ENCODE measurements at regions not wholly inside any gene's neighbourhood (a gene's known extent, or its start where the extent isn't known, plus 50 kb on each side); places are given as distances from the start of the nearest gene placed in this dataset.
"Not testable (repeated sequence)": the region's sequence is repeated elsewhere in the genome, so short reads cannot be mapped to it uniquely, and the experiment has no call there.

DNA sequence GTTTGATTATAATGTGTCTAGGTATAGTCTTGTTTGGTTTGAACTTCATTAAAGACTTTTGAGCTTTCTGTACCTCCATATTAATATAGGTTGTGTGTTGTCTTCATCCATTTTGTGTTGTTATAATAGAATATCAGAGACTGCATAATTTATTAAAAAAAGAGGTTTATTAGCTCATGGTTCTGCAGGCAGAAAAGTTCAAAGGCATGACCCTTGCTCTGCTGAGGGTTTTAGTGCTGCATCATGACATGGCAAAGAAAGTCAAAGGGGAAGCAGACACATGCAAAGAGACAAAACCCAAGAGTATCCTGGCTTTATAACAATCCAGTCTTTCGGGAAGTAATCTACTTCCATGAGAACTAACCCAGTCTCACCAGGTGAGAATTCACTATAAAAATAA is 358.2 kb downstream of the EDEM1 start:
- DNase-seq (ENCODE audit: low read depth) = no peak

DNA sequence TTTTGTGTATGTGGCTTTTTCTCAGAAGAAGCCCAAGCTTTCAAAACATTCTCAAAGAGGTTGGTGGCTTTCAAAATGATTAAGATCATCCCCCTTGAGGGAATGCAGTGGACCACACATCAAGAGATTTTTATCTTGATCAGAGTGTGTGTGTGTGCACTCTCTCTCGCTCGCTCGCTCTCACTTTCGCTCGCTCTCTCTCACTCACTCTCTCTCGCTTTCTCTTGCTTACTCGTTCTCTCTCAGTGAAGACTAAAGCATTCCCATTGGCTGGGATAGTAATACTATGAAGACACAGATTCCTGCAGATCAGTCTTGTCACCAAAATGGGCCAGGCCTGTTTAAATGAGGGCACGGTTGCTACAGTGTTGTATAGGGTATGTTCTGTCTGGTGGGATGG is 365.7 kb downstream of the EDEM1 start:
- DNase-seq (ENCODE audit: low read depth) = no peak

DNA sequence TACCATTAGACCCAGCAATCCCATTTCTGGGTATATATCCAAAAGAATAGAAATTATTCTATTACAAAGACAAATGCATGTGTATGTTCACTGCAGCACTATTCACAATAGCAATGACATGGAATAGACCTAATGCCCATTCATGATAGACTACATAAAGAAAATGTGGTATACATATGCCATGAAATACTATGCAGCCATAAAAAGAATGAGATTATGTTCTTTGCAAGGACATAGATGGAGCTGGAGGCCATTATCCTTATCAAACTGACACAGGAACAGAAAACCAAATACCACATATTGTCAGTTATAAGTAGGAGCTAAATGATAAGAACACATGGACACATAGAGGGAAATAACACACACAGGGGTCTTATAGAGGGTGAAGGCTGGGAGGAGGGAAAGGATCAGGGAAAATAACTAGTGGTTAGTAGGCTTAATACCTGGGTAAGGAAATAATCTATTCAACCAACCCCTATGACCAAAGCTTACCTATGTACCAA is 366.8 kb downstream of the EDEM1 start:
- DNase-seq (ENCODE audit: low read depth) = no peak

DNA sequence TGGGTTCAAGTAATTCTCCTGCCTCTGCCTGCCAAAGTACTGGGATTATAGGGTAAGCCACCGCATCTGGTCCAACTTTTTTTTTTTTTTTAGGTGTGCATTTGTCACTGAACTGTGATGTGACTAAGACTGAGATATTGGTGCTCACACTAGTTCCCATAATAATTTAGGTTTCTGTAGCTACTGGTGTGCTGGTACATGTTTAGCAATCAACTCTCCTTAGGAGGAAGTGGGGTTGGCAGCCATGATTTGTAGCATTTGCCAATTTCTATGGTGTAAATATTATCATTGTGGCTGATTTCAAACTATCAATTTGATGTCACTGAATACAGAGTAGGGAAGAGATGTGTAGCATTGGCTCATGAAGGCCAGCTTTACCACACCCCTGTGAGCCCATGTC is 372.7 kb downstream of the EDEM1 start:
- DNase-seq (ENCODE audit: low read depth) = no peak

DNA sequence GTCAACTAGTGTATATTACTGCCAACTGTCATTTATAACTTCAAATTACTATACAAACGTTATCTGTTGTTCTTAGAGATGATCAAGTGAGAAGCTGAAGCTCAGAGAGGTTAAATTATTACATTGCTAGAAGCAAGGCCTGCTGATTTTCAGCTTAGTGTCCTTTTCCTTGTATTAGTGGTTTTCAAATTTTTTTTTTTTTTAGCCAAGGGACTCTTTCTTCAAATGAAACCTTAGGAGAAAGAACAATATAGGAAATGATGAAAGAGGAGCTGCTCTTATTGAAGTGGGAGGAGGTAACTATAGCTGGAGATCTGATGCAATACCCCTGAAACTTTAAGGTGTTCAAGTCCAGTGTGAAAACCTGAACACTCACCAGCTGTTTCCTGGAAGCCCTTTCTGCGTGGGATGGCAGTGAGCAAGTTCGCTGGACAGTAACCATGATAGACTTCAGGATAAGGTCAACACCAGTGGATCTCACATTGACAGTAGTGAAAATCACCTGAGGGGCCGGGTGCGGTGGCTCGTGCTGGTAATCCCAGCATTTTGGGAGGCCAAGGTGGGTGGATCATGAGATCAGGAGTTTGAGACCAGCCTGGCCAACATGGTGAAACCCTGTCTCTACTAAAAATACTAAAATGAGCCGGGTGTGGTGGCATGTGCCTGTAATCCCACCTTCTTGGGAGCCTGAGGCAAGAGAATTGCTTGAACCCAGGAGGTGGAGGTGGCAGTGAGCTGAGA is 376.2 kb downstream of the EDEM1 start:
- DNase-seq (ENCODE audit: low read depth) = no peak

DNA sequence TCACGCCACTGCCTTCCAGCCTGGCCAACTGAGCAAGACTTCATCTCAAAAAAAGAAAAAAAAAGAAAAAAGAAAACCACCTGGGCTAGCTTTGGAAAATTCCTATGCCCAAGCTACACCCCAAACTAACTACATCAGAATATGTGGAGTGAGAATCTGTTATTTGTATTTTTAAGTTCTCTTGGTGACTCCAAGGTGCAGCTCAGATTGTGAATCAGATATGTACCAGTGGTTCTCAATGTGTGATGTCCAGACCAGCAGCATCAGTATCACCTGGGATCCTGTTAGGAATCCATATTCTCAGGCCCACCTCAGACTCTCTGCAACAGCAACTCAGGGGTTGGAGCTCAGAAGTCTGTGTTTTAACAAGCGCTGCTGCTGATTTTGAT is 376.8 kb downstream of the EDEM1 start:
- DNase-seq (ENCODE audit: low read depth) = no peak

DNA sequence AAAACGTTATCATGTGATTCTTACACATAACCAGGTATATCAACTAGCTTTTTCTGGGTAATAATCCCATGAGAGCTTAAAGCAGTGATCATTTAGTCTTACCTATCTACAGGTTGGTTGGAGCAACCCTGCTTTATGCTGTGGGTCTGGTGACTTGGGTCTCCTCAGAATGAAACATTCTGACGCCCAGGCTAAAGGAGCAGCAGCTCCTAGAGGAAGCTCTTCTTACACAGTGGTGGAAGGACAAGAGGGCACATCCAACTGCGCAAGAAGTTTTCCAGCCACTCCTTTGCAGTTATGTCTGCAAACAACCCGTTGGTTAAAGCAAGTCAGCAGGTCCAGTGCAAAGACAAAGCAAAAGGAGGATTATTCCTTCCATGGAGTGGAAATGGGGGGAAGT is 377.5 kb downstream of the EDEM1 start:
- DNase-seq (ENCODE audit: low read depth) = no peak

DNA sequence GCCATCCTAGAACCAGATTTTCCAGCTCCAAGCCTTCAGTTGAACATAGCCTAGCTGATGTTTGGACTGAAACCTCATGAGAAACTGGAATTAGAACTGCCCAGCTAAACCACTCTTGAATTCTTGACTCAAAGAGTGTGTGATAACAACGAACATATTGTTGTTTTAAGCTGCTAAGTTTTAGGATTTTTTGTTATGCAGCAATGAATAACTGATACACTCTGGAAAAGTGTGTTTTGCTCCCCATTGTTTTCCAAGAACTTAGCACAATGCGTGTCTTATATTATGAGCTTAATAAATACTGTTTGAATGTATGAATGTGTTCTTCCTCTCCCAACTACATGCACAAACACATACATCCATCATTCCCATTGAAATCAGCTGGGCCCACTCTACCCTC is 379.6 kb downstream of the EDEM1 start:
- no peak for DNase-seq (ENCODE audit: low read depth)

DNA sequence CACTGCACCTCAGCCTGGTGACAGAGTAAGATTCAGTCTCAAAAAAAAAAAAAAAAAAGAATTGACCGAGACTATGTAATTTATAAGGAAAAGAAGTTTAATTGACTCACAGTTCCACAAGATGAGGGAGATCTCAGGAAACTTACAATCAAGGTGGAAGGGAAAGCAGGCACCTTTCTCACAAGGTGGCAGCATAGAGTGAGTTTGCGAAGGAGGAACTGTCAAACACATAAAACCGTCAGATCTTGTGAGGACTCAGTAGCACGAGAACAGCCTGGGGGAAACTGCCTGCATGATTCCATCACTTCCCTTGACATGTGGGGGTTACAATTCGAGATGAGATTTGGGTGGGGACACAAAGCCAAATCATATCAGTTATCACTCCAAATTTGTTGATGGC is 380.9 kb downstream of the EDEM1 start:
- no peak for DNase-seq (ENCODE audit: low read depth)

DNA sequence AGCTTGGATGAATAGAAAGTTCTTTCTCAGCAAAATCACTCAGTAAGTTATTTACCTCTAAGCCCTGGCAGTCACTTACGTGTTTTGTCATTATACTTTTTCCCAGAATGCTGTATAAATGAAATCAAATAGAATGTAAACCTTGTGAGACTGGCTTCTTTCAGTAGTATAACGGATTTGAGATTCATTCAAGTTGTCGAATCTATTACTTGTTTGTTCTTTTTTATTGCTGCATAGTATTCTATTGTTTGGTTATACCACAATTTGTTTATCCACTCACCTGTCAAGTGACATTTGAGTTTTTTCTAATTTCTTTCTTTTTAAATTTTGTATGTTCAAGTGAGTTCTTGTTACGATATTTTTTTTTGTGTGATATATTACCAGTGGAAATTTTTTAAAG is 381.6 kb downstream of the EDEM1 start:
- no peak for DNase-seq (ENCODE audit: low read depth)

DNA sequence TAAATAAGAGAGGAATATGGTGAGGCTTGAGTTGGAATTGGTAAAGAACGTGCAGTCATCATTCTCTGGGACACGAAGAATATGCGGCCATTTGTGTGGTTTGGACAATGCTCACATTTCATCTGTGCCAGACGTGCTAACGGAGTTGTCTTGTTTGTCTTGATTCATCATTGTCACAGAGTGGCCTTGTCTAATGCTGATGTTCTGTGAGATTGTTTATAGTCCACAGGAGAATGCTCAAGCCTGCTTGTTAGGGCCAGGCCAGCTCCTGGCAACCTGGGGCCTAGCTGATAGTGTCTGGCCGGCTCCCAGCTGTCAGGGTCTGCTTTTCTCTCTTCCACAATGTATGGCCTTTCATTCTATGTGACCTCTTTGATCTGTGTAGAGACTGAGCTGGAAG is 384.7 kb downstream of the EDEM1 start:
- DNase-seq (ENCODE audit: low read depth) = no peak

DNA sequence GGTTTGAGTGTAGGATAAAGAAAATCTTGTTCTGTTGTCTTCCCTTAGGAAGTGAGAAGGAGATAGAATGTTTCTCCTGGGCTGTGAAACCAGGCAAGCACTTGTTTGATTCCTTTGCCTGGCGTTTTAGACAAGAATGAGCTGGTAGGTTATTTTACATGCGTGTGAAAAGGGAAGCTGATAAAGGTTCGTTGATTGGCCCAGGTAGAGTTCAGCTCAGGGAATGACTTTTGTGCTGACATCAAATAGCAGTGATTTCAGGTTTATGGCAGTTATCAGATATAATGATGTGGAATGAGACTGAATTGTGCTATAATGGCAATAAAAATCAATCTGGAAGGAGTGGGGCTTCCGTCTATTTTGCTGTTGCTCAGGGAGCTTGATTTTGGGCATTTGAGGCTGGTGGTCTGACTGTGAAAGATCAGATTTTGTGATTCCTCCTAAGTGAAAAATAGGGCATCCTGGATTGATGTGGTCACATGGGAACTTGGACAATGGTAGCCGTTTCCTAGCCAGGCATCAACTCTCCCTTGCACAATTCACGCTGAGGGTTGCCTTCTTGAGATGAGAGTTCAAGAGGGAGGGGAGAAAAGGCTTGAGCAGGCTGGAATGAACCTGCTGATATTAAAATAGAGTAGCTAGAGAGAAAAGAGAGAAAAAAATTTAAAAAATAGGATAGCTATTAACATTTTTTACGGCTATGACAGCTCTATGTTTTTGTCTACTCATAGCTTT is 388.9 kb downstream of the EDEM1 start:
- no peak for DNase-seq (ENCODE audit: low read depth)

DNA sequence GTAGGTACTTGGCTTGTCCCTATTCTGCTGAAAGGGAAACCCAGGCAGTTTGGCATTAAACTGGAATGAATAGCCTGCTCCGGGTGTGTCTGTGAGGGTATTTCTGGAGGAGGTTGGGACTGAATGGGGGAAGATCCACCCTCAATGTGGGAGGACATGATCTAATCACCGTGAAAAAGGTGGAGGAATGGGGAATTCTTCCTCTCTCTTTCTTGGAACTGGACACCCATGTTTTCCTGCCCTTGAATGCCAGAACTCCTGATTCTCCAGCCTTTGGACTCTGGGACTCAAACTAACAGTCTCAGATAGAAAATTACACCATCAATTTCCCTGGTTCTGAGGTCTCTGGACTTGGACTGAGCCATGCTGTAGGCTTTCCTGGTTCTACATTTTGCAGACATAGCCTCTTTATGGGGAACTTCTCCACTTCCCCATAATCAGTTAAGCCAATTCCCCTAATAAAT is 391.7 kb downstream of the EDEM1 start:
- DNase-seq (ENCODE audit: low read depth) = no peak

DNA sequence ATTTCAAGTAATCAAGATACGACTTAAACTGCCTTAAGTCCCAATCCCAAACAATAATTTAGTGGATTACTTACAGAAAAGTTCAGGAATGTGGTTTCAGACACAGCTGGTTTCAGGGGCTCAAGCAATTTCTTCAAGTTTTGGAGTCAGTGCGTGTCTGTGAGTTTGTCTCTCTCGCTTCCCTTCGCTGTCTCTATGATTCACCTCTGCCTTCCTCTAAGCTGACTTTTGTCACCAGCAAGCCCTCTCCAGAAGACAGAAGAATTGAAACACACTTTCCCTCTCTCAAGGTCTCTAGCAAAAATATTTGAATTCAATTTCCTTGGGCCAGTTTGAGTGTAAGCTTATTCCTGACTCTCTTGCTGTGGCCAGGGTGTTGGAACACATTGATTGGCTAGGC is 392.4 kb downstream of the EDEM1 start:
- no peak for DNase-seq (ENCODE audit: low read depth)

DNA sequence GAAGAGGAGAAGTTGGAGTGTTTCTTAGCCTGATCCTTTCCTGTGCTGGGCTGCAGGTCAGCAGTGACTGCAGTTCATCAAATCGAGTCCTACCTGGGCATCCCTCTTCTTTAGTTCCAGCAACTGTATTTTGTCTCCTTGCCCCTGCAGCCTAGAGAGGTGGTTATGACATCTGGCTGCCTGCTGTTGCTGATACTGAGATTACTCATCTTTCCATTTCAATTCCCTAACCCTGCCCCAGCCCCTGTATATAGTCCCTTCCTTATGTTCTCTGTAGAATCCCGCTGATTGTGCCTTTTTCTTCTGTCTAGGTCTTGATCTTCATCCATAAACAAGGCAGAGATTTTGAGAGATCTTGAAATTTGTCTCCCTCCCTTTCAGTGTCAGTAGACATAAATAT is 393.3 kb downstream of the EDEM1 start:
- no peak for DNase-seq (ENCODE audit: low read depth)

DNA sequence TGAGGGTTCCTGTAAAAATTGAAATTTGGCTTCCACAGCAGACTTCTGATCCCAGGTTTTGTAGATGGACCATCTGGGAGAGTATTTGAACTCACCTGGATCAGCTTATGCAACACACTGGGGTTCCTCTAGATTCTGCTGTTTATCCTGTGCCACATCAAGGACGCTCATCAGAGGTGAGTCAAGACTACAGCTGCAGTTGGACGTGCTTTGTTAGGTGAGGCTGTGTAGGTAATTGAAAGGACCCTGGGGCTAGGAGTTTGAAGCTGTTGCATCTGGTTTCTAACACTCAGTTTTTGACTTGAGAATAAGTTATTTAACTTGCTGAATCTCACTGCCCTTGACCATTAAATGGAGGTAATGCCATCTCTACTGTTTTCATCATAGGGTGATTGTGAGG is 394.2 kb downstream of the EDEM1 start:
- no peak for DNase-seq (ENCODE audit: low read depth)

DNA sequence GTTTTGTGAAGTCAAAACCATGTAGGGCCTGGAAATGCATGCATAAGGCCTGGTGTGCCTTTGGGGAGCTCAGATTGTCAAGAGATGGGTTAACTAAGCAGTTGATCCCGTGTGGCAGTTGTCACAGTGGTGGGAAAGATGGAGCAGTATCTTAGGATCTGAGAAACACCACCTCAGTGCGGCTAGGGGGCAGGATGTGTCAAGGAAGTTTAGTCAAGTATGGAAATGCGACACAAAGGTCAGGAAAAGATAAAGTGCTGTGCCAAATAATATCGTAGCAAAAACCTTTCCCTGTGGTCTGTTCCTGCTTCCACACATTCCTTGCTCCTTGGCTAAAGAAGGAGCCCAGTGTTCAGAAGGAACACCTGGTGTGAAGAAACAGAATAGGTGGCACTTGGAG is 396.4 kb downstream of the EDEM1 start:
- no peak for DNase-seq (ENCODE audit: low read depth)

DNA sequence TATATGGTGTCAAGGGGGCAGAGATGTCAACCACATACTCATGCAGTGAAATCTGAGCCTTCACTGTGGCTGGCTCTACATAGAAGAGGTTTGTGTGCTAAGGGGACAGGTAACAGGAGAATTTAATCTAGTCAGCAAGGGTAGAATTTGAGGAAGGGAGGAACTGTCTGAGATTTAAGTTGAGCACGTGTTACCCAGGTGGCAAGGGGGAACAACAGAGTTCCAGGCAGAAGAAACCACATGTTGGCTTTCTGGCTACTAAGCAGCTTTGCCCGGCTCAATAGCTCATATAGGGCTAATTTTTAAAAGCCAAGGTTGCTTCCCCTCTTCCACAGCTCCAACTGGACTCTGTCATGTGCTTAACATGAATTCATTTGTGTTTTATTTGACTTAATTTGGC is 397.6 kb downstream of the EDEM1 start:
- no peak for DNase-seq (ENCODE audit: low read depth)

DNA sequence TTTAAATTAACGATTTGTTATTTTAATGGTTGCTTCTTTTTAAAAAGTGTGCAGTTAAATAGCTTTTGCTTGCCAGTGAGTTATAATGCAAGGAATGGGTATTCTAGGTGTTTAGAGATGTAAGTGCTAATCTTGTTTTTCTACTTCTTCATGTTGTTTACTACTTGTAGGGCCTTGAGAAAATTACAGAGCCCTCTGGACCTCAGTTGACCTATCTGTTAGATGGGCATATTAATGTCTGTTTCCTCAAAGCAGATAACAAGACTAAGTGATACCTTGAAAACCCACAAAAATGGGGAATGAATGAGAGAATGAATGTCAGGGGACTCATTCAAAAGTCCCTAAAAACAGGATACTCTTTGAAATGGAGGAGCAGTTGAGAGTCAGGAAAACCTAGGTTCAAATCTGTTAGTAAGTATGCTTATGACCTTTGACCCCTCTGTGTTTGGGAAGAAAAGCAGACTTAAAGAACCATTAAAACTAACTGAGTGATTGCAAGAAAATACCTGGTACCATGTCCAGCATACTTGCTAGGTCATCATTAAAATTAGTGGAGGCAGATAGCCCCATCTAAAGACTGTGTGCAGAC is 419.5 kb downstream of the EDEM1 start:
- no peak for DNase-seq (ENCODE audit: low read depth)

DNA sequence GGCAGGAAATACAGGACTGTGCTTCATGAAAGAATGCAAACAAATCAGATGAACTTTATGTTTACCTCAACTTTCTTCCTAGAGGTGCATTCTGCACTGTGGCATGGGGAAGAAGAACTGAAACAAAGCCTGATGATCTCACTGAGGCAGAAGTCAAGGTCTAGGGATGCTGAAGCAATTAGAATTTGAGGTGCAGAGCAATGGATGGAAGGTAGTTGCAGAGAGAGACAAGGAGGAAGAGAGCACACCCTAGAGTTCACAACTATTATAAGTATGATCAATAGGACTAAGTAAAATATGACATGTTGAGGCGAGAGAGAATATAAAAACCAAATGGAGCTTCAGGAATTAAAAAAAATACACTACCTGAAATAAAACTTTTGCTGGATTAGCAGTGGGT is 420.1 kb downstream of the EDEM1 start:
- DNase-seq (ENCODE audit: low read depth) = no peak

DNA sequence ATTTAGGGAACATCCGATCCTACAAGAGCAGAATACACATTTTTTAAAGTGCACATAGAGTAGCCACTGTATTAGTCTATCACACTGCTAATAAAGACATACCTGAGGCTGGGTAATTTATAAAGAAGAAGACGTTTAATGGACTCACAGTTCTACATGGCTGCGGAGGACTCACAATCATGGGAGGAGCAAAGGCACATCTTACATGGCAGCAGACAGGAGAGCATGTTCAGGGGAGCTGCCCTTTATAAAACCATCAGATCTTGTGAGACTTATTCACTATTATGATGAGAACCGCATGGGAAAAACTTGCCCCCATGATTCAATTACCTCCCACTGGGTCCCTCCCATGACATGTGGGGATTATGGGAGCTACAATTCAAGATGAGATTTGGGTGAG is 421.5 kb downstream of the EDEM1 start:
- DNase-seq (ENCODE audit: low read depth) = not testable (repeated sequence)

DNA sequence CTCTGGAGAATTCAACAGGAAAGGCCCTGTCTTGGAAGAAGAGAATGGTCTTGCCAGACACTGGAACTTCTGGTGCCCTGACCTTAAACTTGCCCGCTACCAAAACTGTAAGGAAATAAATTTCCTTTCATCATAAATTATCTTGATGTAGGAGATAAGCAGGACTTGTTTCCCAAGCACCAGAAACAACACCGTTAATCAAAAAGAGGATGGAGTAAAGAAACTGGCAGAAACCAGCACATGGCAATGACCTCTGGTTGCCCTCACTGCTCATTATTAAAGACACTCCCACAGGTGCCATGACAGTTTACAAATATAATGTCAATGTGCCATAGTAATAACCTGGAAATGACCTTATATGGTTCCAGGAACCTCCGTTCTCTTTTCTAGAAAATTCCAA is 426.1 kb downstream of the EDEM1 start:
- DNase-seq (ENCODE audit: low read depth) = no peak

DNA sequence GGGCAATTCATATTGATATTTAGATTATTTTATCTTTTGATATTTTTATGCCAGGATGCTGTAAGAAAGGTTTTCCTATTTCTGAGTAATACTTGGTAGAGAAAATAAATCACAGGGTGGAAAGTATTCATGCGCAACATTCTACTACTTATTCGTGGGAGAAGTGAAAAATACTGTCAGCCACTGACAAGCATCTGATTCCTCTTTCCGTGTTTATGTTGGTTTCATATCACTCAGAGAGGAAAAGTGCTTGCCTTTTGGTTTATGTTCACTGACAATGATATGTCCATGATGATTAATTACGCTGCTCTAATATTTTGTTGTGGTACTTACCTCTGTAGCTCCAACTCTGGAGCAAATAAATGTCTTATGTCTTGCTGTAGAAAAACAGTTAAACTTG is 429.4 kb downstream of the EDEM1 start:
- DNase-seq (ENCODE audit: low read depth) = no peak

Measured in fibroblast of the conjunctiva (primary cell).